ENCODE measurements at regions not wholly inside any gene's neighbourhood (a gene's known extent, or its start where the extent isn't known, plus 50 kb on each side); places are given as distances from the start of the nearest gene placed in this dataset.

DNA sequence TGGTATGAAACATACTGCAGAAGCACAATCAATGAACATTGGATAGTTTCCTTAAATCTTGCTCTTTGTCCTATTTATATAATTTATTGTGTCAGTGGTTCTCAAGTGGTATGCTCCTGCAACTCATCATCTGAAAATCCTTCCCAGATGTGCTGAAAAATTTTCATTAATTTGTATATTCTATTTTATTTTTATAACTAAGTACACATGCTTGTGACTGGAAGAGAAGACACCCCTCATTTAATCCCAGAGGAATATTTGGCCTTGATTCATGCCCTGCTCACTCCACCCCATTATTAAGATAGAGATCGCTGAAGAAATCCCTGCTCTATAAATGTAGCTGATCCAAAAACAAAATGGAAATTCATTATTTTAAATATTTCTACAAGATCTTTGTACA lies 870.5 kb upstream of the CXADR start:
- DNase-seq (ENCODE audit: low spot score) = no peak

DNA sequence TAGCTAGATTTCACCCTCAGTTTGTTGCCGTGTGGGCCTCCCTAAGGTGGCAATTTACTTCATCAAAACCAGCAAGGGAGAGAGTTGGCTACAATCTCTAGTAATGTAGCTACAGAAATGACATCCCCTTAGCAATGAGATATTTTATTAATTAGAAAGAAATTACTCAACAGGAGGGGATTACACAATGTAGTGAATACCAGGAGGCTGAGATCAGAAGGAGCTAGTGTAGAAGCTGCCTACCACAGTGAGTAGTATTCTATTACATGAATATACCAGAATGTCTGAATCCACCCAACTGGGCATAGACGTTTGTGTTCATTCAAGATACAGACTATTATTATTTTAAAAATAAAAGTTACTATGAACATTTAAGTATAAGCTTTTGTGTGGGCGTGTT lies 868.2 kb upstream of the CXADR start:
- no peak for DNase-seq (ENCODE audit: low spot score)

DNA sequence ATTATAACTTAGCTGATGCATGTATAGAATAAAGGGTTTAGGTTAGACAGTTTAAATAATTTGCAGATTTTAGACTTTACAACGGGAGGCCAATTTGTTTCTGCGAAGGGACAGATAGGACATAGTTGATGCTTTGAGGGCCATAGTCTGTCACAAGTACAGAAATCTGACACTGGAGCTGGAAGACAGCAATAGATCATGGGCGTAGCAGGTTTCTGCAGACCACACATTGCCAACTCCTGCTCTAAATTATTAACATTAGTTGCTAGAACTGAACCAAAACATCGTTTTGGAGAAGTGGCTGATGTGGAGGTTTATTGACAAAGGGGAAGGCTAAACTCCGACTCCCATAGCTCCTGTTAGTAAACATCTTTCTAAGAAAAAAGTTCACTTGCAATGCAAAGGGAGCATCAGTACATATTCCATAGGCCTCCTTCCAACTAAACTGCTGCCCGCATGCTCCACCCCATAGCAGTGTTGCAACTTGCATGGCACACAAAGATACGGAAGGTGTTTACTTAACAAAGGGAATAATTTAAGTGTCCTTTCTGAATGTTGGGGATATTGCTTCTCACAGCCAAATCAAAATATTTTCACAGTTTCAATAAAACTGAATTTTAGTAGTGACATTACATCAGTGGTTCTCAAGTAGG lies 862.0 kb upstream of the CXADR start:
- no peak for DNase-seq (ENCODE audit: low spot score)

DNA sequence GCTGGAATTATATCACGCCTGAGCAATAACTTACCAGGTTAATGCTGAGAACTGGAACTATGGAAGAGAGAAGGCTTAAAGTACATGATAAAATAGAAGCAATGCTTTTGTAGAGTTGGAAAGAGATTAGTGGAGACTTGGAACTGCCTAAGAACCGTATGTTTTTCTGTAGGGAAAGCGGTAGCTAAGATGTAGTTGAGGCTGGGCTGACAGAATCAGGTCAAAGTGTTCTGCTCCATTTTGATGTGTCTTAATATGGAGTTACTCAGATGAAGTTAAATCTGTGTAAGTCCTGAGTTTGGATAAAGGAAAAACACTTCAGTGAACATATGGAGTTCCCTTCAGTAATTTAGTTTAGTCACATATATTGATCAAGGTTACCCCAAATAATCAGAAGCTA lies 860.9 kb upstream of the CXADR start:
- no peak for DNase-seq (ENCODE audit: low spot score)

DNA sequence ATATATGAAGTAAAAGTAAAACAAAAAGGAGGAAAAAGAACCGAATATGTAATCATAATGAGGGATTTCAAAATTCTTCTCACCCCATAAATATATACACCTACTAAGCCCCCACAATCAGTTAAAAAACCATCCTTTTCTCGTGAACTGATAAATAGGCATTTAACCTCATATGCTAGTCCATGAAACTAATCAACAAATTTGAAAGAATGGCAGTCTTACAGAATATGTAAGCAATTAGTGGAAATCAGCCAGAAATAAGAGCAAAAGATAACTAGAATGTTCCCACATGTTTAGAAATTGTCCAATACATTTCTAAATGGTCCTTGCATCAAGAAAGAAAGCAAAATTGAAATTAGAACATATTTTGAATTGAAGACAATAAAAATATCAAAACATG lies 849.4 kb upstream of the CXADR start:
- no peak for DNase-seq (ENCODE audit: low spot score)

DNA sequence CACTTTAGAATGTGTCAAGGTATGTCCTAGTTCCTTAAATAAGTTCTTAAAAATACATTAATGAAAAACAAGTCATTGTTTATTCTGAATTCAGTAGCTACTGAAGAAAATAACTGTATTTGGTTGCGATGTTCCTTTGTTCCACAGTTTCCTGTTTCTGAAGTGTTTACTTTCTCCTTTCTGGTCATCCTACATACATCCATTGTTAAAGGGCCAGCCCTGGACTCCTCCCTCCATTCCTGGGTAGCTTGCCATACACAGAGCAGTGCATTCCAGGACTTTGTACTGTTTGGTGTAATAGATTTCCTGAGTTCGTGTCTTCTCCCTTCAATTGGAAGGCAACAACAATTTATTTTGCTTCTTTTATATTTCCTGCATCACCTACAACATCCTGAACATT lies 845.4 kb upstream of the CXADR start:
- DNase-seq (ENCODE audit: low spot score) = no peak

DNA sequence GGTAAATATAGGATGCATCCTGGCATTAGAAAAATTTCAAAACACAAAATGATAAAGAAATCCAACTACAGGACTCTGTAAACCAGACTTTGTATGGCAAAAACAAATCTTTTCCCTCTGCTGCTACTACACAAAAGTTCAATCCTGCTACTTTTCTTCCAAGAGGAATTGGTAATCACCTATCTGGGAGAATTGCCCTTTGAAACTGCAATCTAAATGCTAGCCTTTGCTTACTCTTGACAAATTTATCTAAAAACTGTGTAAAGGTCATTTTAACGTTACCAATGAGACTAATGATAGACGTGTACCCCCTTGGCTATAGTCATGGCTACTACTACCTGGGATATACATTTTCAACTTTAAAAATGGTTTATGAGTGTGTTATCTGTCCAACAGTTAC lies 837.9 kb upstream of the CXADR start:
- DNase-seq (ENCODE audit: low spot score) = no peak

DNA sequence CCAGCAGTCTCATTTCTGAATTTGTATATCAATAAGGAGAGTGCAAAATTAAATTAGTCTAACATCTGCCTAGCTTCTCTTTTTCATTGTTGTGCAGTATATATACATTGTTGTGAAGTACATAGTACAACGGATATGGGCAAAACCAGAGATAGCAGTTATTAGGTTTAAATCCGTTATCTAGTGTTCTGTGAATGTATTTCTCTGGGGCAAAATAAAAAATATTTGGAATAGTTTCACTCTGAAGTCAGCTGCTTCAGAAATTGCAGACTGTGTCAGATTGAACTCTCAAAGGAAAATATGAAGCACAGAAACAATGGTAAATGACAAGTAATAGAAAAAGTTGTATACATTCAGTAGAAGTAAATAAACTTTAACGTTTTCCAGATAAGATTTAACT lies 836.5 kb upstream of the CXADR start:
- no peak for DNase-seq (ENCODE audit: low spot score)

DNA sequence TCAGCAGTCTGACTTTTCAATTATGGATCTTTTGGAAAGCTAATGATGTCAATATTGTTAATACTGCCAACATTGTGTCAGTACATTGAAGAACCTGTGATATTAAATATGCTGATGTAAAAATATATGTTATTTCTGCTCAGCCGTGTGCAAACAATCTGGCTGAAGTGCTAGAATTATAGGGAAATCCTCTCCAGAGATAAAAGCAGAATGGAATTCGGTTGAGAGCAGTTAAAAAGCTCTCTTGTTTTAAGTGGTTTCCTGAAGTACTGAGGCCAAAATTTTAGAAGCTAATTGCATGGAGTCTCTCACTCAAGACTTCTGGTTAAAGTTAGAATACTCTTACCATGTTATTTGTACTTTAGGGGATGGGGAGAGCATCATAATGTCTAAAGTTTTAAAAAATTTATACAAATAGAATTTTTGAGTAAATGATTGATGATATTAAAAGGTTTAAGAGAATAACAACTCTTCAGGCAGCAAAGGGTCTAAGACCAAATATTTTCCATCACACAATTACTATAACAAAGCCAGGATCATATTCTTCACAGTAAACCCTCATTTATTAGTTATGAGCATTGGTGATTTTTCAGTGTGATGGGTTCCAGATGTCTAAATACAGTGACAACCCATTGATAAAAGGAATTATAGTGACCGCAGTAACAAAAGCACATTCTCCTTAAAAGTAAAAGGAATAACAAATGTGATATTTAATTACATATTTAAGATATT lies 834.2 kb upstream of the CXADR start:
- DNase-seq (ENCODE audit: low spot score) = no peak

DNA sequence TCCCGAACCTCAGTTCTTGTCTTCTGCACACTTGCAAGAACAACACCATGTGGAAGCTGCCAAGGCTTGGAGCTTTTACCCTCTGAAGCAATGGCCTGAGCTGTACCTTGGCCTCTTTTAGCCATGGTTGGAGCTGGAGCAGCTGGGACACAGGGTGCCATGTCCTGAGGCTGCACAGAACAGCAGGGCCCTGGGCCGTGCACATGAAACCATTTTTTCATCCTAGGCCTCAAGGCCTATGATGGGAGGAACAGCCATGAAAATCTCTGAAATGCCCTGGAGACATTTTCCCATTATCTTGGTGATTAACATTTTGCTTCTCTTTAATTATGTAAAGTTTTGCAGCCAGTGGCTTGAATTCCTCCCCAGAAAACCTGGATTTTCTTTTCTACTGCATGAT lies 817.8 kb upstream of the CXADR start:
- no peak for DNase-seq (ENCODE audit: low spot score)

DNA sequence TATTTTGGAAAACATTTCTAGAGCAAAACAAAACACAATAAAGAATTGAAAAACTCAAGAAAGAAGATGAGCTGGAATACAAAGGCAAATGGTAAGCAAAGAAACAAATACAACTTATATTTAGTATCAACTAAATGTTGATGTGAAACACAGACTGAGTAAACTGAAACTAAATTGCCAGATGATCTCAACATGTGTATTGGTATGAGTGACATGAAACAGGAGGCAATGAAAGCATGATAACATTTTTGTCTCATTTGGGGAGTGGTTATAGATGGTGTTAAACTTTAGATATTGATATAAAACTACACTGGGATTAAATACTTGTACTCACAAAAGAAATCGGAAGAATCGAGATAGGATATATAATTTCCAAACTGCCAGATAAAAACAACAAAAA lies 805.6 kb upstream of the CXADR start:
- no peak for DNase-seq (ENCODE audit: low spot score)

DNA sequence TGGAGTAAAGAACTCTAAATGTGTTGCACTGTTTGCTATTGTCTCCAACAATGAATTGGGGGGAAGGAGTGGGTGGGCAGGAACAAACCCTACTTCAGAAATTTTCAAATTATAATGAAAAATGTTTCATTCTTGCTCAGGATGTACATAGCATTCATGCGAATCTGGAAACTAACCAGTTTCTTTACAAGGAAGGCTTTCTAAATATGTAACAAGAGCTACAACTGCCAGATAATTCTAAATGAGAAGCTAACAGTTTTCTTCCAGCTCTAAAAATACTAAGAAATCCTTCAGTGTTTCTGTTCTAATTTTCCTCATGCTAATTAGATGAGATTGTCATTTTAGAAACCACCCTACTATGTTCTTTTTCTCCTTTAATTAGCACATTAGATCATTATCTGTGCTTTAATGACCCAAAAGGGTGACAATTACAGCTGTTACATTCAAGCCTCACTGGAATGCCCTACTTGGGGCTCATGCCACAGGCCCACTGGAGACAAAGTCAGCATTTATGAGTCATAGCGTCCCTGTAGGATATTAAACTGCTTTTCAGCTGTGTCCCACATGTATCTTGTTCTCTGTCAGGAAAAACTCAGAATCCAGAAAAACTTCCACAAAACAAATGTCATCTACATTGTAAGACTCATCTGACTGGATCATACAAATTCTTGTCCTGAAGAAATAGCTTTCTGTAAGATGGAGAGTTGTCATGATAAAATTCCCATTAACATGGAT lies 804.6 kb upstream of the CXADR start:
- DNase-seq (ENCODE audit: low spot score) = no peak

DNA sequence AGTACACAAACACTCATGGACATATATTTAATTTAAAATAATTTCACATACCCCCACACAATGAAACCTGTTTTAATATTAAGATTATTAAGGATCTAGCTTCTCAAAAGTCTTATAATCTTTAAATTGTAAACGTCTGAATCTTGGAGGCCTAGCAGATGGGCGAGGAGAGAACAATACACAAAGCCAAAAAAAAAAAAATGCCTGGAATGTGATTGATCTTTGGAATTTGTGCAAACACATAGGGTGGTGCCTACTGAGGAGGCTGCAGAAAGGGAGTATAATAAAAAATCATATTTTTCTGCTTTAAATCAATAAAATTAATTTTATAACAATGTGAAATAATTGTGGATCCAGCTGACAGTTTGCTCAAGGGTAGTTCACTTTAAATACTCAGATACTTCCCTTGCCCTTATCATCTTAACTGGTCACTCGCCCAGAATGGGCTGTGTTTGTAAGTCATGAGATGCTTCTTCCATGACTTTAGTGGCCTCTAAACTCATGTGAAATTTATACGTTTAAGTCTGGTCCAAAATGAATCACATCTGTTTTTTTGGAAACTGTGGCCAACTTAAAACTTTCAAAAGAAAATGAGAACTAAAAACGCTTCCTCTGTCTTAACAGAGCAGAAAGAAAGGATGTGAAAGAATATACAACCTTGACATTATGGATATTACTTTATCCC lies 802.8 kb upstream of the CXADR start:
- no peak for DNase-seq (ENCODE audit: low spot score)

DNA sequence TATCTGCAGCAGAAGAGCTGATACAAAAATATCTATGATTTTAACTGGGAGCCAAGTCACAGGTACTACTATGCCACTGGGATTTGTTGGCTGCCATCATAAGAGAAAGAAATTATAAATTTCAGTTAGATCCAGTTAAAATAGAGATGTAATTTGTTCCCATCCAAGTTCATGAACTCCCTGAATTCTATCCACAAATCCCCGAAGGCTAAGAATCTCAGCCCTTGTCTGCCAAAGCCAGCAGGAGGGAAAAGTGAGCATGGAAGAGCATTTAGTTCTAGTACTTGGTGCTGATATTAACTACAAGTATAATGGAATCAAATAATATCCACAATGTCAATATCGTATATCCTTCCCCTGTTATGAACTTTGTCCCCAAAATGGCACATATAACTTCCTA lies 801.1 kb upstream of the CXADR start:
- no peak for DNase-seq (ENCODE audit: low spot score)

DNA sequence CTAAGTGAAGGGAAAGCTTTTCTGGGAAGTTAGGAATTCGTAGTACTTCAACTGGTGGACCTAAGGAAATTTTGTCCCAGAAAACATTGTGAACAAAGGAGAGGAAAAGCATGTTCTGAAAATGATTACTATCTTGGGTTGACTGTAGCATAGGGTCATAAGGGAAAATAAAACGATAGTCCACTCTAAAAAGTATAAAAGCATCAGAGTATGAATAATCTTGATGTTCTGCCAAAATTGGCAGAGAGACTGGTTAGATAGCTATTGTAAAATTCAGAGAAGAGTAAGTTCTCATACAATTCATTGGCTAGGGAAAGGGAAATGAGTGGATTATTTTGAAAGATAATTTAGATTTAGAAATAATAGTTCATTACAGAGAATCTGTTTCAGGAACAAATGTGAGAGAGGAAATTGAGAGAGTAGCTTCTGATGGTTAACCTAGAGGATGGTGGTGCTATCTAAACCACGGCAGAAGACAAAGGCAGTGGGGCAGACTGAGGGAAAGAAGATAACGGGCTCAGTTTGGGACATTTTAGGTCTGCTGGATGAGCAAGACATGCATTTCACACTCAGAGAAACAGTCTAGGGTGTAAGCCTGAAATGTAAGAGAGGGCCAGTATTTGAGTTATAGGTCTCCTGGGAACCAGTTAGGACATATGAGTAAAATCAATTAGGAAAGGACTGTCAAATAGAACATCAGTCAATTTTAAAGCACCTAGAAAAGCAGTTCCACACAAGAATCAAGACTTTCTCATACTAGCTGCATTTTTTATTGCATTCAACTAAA lies 799.3 kb upstream of the CXADR start:
- DNase-seq (ENCODE audit: low spot score) = no peak

DNA sequence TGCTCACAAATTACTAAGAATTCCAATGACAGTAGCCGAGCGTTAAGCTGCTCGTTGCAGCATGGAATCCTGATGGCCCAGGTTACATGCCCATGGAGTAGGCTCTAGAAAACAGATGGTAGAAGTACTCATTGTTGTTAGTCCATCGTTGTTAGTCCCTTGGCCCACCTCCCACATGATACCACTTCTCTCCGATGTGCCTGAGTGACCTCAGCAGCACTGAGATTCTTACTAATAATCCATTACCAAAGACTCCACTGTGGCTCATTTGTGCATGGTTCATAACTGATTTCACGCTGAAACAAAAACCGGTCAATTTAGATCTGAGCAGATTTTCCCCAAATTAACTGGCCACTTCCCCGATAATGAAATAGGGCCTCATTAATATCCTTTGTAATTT lies 772.3 kb upstream of the CXADR start:
- DNase-seq (ENCODE audit: low spot score) = no peak

DNA sequence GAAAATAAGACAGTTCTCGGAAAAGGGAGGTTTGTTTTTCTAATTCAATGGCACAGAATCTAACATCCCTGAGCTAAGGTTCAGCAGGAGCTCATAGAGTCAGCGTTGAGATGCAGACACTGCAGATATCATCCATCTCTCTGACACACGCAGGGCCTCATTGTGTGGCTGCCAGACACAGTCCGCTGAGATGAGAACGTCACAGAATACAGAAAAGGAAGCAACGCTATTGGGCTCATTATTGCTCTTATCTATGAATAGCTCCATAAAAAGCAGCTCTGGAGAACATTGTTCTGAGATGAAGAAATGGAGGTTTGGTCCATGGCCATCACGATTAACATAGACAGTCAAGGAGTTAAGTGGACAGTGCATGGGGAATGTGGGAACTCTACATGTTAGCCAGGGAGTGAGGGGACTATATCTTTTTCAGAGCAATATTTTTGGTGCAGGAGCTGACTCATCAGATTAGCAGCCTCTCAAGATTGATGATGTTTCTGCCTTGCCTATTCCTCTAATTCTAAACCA lies 771.6 kb upstream of the CXADR start:
- no peak for DNase-seq (ENCODE audit: low spot score)

DNA sequence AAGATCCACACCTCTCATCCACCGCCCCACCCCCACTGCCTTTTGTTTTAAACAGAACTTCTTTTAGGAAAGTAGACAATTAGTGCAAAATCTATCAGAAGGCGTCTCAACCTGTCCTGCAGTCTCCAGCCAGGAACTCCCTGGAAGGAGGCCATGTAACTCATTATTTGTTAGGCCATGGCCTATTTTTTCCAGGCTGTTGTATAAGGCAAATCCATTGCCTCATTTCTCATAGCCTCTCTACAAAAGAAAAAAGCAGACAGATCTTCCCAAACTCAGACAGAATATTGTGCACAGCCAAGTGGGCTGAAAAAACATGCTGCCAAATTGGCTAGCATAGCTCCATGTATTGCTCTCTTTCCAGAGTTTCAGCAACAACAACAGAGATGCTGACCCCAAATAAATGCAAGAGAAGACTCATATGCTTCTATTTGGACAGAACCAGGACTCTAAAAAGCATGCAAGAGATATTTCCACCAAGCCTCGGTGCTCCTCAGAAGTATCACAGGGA lies 770.7 kb upstream of the CXADR start:
- DNase-seq (ENCODE audit: low spot score) = no peak

DNA sequence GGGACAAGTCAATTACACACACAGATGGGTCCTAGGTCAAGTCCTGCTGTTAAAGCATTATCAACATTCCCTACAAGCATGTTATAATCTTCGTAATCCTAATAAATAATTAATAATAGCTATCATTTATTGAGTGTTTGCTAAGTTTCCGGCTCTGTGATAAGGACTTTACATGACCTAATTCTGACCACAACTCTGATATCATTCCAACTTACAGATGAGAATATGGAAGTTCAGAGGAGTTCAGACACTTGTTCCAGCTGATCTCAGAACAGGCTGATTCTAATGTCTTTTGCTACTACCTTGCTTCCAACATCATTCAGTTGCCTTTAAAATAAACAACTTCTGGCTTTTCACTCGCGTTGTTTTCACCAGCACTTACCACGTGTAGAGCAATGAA lies 770.1 kb upstream of the CXADR start:
- no peak for DNase-seq (ENCODE audit: low spot score)

DNA sequence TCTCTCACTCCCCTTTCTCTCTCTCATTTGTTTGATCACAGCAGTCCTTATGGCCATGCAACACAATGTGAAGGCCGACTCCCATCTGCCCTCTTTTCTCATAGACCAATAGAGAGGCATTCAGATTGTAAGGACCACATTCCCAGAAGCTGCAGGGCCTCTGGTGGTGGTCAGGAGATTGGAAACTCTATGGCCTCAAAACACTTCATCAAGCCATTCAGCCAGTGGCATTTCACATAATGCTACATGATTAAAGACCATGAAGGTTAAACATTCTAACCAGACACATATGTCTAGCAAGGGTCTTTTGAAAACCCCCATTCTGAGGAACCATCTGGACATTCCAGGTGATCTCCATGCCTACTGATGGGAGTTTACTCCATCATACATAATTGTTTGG lies 769.5 kb upstream of the CXADR start:
- no peak for DNase-seq (ENCODE audit: low spot score)

DNA sequence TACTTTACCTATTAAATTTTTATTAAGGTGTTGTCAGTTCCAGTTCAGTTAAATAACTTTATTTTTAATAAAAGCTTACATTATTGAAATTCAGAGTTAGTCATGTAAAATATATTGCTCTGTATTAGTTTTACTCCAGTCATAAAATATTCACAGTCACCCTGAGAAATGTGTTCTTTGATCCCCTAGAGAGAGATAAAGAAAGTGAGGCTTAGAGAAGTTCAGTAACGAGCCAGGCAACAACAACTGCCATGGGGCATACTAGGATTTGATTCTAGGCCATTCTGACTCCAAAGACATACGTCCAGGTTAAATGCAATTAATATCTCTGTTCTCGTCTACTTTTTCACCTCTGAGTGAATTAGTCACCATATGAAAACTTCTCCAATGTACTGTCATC lies 761.9 kb upstream of the CXADR start:
- no peak for DNase-seq (ENCODE audit: low spot score)

Measured in AG08396 (cell line).